NCI-H2227 treated with DMSO at 0.1 percent for 48 hours (cell line): ENCODE measurements at regions not wholly inside any gene's neighbourhood (a gene's known extent, or its start where the extent isn't known, plus 50 kb on each side); places are given as distances from the start of the nearest gene placed in this dataset.
"Not testable (repeated sequence)": the region's sequence is repeated elsewhere in the genome, so short reads cannot be mapped to it uniquely, and the experiment has no call there.

Source experiments
- DNase-seq: peaks from one replicate; lab custom pipeline; 2025; lab: John Stamatoyannopoulos, UW

DNA sequence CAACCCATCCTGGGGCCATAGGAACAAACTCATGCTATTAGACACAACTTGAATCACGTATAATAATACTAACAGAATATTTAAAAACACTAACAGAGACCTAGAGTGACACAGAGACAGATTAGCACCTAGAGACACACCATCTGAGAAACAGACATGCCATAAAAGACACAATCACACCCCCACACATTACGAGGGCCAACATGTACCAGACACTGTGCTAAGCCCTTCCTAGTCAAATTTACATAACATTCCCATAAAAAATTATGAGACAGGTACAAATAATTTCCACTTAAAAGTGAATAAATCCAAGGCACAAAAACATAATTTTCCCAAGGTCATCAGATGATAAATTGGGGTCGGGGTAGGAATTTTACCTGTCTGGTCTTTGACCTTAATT is 141.1 kb upstream of the PRSS16 start:
- DNase-seq, result no peak

- DNase-seq, result no peak
Observed at GRCh38 chr6:27111743-27112142, 135.8 kb upstream of the PRSS16 start.

- DNase-seq, result no peak
Observed at GRCh38 chr6:27112974-27113373, 134.5 kb upstream of the PRSS16 start.

GRCh38 chr6:27119329-27119728 is 128.2 kb upstream of the PRSS16 start:
- no peak for DNase-seq

GRCh38 chr6:27119761-27120160 is 127.7 kb upstream of the PRSS16 start:
- no peak for DNase-seq

GRCh38 chr6:27121640-27122039 is 125.9 kb upstream of the PRSS16 start:
- no peak for DNase-seq

- DNase-seq, result no peak
Observed at GRCh38 chr6:27124252-27124657, 123.2 kb upstream of the PRSS16 start.

GRCh38 chr6:27126046-27126814 is 121.3 kb upstream of the PRSS16 start:
- DNase-seq, result no peak

DNA sequence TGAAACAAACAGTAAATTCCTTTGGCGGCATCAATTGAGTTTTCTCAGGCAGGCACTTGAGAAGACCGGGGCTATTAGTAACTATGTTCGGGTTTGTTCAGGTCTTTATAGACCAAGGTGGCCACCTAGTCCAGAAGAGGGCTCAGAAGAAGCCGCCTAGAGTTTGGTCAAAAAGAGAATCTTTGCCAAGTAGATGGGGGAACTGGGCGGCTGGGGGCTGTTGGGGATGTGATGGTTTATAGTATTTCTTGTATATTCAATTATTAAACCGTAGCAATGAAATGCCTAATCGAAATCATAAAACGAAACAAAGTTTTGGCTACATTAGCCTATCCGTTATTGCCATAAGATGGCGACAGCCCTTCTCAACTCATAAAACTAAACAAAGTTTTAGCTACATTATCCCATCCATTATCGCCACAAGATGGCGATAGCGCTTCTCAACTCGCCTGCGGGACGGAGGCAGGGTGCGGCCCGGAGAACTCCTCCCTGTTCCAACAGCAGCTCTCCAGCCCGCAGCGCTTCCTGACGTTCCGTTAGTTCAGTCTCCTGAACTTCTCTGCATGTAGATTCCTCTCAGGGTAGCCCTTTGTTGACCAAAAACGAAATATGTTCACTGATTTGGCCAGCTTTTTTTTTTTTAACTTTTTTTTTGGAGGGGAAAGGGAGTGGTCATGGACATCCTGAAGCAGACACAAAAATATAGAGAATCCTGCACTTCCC is 120.5 kb upstream of the PRSS16 start:
- peak; percentile 83 for DNase-seq

- not testable (repeated sequence) for DNase-seq
Observed at GRCh38 chr6:27127874-27128273, 119.6 kb upstream of the PRSS16 start.

DNA sequence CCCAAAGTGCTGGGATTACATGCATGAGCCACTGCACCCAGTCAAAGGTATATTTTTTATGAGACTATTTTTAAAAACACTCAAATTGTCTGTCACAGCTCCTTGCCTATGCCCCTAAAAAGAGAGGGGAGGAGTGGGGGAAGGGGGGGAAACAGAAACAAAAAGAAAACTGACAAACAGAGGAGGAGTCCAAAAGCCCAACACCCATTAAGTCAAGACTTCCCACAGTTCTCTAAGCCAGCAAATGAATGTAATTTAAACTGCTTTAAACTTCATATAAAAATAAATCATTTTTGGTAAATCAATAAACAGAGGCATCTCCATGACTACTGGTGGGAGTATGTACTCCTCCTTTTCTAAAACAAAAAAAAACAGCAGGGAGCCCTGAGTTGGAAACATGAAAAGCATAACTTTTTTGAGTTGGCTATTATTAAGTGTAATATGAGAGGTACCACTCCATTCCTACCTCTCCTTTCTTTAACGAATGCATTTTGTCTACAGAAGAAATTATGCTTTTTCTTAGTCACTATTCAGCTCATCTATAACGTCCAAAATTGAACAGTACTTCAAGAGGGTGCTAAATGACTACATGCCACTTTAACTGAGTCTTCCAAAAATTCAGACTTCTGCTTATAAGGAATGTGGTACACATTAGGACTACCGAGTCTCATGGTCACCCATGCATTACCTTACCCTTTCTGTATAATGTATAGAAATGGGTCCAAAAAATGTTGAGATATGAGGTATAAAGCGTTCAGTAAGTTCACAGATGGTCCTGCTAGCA is 119.0 kb upstream of the PRSS16 start:
- no peak for DNase-seq

- DNase-seq, result no peak
Observed at GRCh38 chr6:27129095-27129815, 118.2 kb upstream of the PRSS16 start.

- no peak for DNase-seq
Observed at GRCh38 chr6:27129917-27130316, 117.6 kb upstream of the PRSS16 start.

- no peak for DNase-seq
Observed at GRCh38 chr6:27130668-27131428, 116.7 kb upstream of the PRSS16 start.

- not testable (repeated sequence) for DNase-seq
Observed at GRCh38 chr6:27132282-27132531, 115.3 kb upstream of the PRSS16 start.

GRCh38 chr6:27132532-27133280 is 114.8 kb upstream of the PRSS16 start:
- peak; percentile 99 for DNase-seq

DNA sequence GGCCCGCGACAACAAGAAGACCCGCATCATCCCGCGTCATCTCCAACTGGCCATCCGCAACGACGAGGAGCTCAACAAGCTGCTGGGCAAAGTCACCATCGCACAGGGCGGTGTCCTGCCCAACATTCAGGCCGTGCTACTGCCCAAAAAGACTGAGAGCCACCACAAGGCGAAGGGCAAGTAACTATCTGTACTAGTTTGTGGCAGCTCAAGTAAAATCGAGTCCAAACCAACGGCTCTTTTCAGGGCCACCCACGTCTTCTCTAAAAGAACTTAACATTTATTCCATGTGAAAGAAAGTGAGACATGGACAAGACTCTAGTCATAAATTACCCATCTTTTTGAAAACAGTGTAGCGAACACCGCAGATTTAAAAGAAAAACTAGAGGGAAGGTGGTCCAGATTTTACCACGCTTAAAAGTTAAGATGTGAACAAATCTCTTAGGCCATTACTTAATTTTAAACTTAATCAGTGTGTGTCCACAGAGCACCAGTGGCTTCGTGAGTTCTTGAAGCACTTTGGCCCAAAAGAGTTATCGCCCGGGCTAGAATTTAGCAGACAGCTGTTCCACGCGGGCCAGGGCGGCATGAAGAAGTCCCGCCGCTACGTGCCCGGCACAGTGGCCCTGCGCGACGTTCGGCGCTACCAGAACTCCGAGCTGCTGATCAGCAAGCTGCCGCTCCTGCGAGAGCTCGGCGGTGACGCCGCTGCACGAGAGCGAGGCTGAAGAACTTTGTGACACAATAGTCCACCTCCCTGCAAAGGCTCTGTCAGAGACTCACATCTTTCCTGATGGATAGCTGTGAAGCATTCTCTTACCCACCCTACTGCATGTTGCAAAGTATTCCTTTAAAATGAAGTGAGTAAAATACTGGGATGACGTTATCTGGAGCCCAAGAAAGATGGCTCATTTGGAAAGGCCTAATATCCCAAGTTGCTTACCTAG is 113.9 kb upstream of the PRSS16 start:
- DNase-seq, result peak; percentile 81

- no peak for DNase-seq
Observed at GRCh38 chr6:27135087-27135657, 112.3 kb upstream of the PRSS16 start.

- no peak for DNase-seq
Observed at GRCh38 chr6:27136077-27136644, 111.3 kb upstream of the PRSS16 start.
